RWPE1 (cell line): ENCODE measurements at regions not wholly inside any gene's neighbourhood (a gene's known extent, or its start where the extent isn't known, plus 50 kb on each side); places are given as distances from the start of the nearest gene placed in this dataset.

Experiments
- CTCF ChIA-PET: fragments of 350-600 bp; sonication (Branson Sonifier 250); formaldehyde crosslinking; extraction: SDS; loops from one replicate; lab custom pipeline; 2021; lab: Yijun Ruan, JAX
- POLR2A ChIA-PET: fragments of 400-600 bp; formaldehyde crosslinking; extraction: SDS; loops from one replicate; lab custom pipeline; 2020; ENCODE audit warnings: antibody characterized with exemption; ENCODE audit not compliant: low non-redundant PET; lab: Yijun Ruan, JAX
- DNase-seq: peaks from one replicate; pipeline ENCODE4 v3.0.0; 2012; ENCODE audit warnings: low spot score
- H3K27ac ChIP-seq: fragments of 450-650 bp; 2 replicates; pipeline ENCODE4 v1.5.1; 2017
- TF ChIP-seq, protein P1 (sequence below): fragments of 450-650 bp; conservative IDR thresholded peaks from 2 replicates; pipeline ENCODE4 v1.5.1; 2017; ENCODE audit warnings: low read depth, mild to moderate bottlenecking

DNA sequence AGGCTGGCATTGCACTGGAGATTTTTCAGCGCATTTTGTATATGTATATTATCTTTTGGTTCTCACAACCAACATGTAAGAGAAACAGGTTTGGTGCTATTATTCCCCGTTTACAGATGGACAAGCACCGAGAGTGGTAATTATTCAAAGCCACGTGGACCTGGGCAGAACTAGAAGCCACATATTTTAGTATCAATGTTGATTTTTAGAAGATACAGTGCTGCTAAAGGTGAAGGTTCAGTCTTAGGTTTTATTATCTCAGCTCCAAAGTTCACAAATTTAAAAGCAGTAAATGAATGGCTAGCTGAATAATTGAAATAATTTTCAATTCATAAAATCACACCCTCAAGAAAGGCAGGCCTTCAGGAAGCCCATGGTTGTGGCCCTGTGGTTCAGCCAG, 400.6 kb upstream of the ID2 start:
- ChIA-PET CTCF (no interaction called here), POLR2A (interaction anchor here (0.6 kb wide), 1 partner anchor 147 kb away, joined by 3 read pairs; no protein-coding TSS in a partner anchor)
- TF ChIP-seq, protein P1, sequence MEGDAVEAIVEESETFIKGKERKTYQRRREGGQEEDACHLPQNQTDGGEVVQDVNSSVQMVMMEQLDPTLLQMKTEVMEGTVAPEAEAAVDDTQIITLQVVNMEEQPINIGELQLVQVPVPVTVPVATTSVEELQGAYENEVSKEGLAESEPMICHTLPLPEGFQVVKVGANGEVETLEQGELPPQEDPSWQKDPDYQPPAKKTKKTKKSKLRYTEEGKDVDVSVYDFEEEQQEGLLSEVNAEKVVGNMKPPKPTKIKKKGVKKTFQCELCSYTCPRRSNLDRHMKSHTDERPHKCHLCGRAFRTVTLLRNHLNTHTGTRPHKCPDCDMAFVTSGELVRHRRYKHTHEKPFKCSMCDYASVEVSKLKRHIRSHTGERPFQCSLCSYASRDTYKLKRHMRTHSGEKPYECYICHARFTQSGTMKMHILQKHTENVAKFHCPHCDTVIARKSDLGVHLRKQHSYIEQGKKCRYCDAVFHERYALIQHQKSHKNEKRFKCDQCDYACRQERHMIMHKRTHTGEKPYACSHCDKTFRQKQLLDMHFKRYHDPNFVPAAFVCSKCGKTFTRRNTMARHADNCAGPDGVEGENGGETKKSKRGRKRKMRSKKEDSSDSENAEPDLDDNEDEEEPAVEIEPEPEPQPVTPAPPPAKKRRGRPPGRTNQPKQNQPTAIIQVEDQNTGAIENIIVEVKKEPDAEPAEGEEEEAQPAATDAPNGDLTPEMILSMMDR: no peak
- H3K27ac ChIP-seq: no peak overlapping the region
- DNase-seq: no peak

GRCh38 chr2:8281950-8282857, 399.7 kb upstream of the ID2 start:
- CTCF ChIA-PET: no interaction called here
- no peak for DNase-seq
- TF ChIP-seq, protein P1: no peak
- no peak overlapping the region for H3K27ac ChIP-seq
- POLR2A ChIA-PET: no interaction called here

- POLR2A ChIA-PET: no interaction called here
- TF ChIP-seq, protein P1: no peak
- CTCF ChIA-PET: no interaction called here
- DNase-seq: no peak
- no peak overlapping the region for H3K27ac ChIP-seq
Observed at GRCh38 chr2:8282858-8283252, 399.0 kb upstream of the ID2 start.

GRCh38 chr2:8285081-8285480, 396.8 kb upstream of the ID2 start:
- TF ChIP-seq, protein P1: no peak
- ChIA-PET CTCF (no interaction called here), POLR2A (no interaction called here)
- DNase-seq: no peak
- no peak overlapping the region for H3K27ac ChIP-seq

DNA sequence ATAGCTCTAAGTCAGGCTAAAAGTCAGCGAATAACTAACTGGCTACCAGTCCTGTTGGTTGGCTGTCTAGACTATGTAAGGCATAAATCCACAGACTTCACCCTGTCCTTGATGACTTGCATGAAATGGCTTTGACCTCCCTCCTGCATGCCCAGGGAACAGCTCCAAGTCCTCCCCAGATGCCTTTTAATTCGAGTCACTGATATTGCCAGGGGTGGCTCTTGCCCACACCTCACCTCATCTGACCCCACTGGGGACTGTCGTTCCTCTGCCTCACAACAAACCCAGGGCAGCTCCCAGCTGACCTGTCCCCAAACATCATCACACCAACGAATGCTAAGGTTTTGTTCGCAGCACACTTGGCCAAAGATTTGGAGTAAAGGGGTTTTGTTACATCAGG, 396.0 kb upstream of the ID2 start:
- TF ChIP-seq, protein P1: no peak
- POLR2A ChIA-PET: no interaction called here
- CTCF ChIA-PET: no interaction called here
- no peak for DNase-seq
- H3K27ac ChIP-seq: no peak overlapping the region

DNA sequence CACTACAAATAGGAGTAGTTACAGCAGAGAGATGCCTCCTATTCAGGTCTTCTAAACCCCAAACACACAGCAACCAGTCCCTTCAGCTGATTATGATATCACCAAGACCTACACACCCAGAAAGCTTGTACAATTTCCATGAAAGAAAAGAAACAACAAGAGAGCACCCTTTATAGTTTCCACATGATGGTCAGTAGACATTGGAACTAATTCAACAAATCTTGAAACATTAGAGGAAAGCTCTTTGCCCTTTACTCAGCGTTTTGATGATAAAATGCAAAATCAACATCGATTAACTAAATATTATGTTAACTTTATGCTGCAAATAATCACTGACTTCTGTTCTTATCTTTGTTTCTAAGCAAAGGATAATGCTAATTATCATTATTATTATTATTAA, 393.6 kb upstream of the ID2 start:
- H3K27ac ChIP-seq: no peak overlapping the region
- TF ChIP-seq, protein P1: no peak
- no peak for DNase-seq
- ChIA-PET POLR2A (no interaction called here), CTCF (interaction anchor here (0.6 kb wide), 1 partner anchor 249 kb away, joined by 4 read pairs; no protein-coding TSS in a partner anchor)
